ENCODE measurements at regions not wholly inside any gene's neighbourhood (a gene's known extent, or its start where the extent isn't known, plus 50 kb on each side); places are given as distances from the start of the nearest gene placed in this dataset.

DNA sequence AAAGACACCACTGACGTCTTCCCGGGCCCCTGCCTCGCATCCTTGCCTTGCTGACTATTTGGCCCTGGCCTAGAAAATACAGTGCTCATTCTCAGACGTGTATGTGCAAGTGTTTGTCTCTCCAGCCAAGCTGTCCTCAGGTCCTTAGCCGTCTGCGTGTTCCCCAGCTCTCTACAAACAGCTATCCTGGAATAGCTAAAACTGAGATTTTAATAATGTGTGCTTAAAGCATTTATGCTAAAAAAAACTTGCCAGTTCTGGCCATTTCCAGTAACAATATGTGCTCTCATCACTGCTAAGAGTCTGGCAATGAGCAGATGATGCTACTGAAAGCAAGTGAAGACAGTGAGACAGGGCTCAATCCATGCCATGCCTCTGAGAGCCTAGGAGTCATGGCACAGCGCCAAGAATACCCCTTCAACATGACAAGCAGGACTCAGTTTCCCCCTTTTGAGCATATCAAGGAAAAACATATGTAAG lies 55.7 kb downstream of the IRF2BP2 start:
- DNase-seq (ENCODE audit: low spot score), result no peak

DNA sequence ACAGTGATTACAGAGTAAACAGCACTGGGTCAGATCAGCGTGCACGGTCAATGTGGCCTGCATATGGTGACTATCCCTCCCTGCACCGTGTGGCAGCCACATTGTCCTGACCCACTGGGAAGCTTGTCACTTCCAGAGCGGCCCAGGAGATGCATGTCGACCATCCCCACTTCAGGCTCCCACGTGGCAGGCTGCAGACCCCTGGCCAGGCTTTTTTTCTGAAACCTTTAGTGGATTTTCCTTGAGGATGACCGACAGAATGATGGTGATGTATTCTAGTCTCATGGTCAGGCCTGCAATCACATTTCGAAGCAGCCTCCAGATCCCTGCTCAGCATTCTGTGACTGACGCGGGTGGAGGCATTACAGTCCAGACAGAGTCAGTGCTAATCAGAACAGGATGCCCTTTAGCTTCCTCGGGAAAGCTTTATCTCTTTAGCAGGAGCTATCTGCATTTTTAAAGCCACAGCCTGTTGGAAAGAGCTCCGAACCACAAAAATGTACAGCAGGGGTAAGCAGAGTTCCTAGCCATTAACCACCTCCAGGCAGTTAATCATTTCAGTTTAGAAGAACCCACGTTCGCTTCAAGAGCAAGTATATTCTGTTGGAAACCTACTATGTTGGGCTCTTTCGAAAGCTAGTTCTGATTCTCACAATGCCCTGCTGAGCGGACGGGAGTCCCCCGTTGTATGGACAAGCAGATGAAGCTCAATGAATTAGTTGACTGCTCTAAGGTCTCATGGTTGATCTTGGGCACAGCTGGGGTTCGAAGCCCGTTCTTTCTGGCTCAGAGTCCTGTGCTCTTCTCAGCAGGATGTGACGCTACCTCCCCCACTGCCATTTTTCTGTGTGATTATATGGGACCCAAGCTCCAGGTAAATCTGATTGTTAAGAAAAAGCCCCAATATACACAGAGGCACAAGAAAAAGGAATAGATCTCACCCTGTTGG lies 56.5 kb downstream of the IRF2BP2 start:
- DNase-seq (ENCODE audit: low spot score), result peak; percentile 46

DNA sequence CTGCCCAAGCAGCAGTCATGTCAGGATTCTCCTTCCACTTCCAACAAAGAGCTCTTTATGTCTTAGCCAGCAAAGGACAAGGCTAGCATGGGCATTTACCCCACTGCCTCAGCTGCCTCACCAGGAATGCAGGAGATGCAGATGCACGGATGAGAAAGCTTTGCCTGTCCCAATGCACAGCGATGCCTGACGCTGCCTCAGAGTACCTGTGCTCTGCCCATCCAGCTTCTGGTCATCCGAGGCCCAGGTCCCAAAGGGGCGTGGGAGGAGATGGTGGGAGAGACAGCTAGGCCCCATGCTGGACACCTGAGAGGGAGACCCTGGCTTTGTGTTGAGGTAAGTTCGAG lies 59.0 kb downstream of the IRF2BP2 start:
- DNase-seq (ENCODE audit: low spot score), result no peak

DNA sequence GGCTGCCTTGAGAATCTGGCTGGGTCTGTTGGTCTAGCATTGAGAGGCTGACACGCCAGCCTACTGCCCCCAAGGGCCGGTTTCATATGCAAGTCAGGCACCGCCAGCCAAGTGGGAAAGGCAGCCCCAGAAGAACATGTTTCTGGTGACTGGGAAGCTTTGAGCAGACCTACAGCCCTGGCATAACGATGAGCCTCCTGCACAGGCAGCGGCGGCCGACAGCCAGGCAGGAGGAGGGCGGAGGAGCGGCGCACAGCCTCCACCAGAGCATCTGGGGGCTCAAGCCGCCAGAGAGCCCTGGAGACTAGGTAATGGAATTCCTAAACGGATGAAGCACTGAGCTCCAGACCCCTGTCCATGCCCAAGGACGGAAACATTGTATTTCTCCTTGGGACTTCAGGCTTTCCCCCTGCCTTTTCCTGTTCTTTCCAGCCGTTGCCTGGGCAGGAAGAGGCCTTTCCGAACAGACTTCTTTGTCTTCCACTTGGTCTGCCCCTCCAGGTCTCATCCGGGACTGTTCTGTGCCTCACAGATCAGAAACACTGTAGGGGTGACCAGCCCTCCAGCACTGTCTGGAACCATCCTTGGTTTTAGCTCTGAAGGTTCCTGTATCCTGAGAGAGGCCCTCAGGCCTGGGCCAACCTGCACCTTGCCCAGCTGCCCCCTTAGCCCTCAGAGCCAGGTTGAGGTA lies 59.5 kb downstream of the IRF2BP2 start:
- no peak for DNase-seq (ENCODE audit: low spot score)

DNA sequence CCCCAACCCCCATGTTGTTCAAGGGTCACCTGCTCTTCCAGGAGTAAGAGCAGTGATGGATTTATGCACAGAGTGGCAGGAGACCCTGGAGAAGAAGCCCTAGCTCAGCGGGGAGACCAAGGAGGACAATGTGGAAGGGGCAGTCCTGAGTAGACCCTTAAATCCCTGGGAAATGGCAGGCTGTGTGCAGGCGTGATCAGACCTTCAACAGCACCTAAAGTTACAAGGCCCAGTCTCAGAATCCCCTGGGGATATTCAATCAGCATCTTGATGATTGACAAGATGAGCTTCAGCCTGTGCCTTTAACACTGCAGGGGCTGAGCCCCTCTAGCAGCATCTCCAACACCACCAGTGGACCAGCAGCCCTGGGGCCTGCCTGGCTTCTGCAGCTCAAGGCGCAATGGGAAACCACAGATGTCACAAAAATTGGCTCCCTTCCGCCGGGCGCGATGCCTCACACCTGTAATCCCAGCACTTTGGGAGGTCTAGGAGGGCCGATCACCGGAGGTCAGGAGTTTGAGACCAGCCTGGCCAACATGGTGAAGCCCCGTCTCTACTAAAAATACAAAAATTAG lies 60.4 kb downstream of the IRF2BP2 start:
- DNase-seq (ENCODE audit: low spot score), result no peak

DNA sequence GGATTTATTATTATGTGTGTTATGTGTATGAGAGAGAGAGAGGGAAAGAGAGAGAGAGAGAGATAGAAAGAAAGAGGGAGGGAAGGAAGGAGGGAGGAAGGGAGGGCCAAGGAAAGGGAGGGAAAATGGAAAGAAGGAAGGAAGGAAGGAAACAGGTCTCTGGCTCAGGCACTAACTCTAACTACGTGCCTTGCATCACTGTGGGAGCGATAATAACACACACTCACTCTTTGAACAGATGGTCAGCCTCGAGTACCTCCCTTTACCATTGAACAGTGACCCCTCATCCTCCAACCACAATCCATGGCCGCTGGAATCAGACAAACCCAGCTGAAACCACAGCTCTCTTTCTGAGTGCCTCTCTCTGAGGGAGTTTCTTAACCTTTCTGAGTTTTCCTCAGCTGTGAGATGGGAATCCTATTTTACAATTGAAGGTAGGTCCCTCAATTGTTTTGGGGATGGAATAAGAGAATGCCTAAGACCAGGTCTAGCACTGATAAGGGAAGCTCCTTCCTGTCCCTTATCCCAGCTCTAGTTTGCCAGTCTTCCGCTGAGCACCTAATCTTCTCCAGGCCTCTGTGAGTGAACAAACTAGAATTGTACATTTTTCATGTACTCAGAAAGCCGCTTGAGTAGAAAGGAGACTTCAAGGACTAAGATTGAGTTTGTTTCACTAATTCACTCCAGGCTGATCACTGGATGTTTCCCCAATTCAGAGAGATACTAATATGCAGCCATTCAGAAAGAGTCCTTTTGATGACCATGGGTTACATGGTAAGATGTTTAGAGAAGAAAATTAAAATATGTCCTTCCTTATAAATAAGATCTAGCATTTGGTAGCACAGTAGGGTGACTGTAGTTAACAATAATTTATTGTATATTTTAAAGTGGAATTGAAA lies 62.8 kb downstream of the IRF2BP2 start:
- no peak for DNase-seq (ENCODE audit: low spot score)

DNA sequence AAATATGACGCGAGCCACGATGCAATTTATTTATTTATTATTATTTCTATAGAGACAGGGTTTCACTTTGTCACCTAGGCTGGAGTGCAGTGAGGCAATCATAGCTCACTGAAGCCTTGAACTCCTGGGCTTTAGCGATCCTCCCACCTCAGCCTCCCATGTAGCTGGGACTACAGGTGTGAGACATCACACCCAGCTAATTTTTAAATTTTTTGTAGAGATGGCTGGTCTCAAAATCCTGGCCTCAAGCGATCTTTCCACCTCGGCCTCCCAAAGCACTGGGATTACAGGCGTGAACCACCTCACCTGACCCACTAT lies 63.6 kb downstream of the IRF2BP2 start:
- no peak for DNase-seq (ENCODE audit: low spot score)

DNA sequence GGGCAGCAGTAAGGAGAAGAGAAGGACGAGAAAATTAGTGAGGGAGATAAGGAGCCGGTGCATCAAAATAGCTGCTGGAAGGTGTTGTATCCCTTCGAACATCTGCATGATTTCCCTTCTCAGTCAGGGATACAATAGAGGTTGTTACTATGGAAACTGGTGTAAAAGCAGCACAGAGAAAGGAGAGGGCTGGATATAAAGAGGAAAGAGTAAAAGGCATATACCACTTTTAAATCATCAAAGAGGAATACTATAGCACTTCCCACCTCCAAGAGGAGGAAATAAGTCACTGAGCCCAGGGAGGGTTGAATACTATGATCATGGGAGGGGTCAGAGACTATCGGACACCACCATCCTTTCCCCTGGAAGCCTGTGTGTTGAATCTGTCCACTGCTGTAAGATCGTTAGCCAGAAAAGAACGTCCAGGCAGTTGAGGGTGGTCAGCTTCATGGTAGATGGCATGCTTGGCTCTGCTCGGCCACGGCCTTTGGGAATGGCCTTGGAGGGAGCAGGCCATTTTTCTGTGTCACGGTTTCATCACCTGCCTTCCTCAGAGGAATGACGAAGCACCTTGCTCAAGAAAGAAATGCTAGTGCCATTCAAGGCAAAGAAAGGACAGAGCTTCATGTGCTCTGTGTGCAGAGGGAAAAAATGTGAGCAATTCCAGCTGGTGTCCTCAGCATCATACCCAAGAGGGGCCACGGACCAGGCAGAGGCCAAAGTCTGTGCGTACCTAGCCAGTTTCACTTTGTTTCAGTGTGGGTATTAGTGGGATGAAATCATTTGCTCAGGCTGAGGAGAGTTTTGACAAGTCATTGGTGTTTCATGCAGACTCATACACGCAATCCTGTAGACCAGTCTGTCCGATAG lies 64.2 kb downstream of the IRF2BP2 start:
- no peak for DNase-seq (ENCODE audit: low spot score)

DNA sequence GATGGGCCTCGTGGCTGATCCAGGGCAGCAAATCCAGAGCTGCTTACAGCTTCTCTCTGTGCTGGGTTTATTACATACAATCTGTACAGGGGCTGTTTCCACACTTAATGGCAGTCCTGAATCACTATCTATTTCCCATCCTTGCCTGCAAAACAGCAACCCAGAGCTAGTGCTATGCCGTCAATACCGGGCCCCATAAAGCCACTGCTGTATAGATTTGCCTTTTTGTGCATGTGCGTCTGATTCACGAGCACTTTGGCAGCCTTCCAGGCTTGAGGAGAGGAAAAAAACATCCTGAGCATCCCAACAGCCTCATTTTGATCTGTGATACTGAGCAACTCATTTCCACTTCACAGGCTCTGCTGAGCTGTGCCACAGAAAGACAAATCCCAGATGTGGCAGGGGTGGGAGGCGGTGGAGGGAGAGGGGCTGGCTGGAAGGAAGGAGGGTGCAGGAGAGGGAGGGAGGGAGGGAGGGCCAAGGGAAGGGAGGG lies 65.2 kb upstream of the TARBP1 start:
- DNase-seq (ENCODE audit: low spot score), result peak; percentile 81

DNA sequence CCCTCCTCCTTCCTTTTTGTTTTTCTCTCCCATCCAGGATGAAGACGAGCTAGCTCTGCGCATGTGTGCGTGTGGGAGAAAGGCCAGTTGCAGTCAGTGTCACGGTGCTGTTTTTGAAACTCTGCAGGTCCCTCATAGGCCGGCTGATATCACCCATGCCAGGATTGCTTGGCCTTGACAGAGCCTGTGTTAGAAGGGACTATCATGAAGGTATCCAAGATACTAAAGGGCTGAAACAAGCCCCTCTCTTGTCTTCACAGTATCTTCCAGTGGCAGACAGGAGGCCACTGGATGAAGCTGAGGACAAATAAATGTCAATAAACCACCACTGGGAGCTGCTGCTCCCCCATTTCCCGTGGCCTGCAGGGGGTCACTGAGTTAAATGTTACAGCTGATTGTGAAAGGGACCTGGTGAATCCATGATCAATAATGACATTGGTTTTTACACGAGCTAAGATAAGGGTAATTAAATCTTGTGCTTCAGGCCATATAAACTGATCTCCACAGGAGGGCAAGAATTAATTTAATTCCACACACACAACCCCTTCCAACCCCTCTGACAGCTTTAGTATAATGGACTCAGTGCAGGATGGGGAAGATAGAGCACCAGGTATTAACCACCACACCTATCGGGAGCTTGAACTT lies 64.6 kb upstream of the TARBP1 start:
- no peak for DNase-seq (ENCODE audit: low spot score)

DNA sequence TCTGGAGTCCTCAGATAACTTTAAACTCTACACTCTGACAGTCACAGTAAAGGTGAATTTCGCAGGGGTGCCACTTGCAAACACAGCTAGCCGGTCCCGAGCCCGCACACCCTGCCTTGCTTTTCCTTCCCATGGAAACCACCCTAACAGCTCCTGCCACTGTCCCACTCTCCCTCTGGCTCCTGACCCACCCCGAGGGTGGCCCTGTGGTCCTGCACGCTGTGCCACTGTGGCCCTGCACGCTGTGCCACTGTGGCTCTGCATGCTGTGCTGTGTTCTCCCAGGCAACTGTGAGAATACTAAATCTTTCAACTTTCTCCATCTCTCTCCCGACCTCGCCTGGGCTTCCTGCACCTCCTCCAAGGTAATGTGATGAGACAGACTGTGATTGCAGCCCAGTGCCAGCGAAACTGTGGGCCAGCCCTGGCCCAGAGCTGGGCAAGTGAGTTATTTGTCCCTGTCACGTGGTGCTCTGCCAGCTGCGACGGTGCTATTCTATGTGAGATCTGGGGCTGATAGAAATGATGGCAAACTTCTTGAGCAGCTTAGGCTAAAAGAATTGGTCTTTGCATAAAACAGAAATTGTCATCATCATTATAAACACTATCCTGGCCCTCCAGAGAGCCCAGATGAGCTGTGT lies 63.4 kb upstream of the TARBP1 start:
- no peak for DNase-seq (ENCODE audit: low spot score)

DNA sequence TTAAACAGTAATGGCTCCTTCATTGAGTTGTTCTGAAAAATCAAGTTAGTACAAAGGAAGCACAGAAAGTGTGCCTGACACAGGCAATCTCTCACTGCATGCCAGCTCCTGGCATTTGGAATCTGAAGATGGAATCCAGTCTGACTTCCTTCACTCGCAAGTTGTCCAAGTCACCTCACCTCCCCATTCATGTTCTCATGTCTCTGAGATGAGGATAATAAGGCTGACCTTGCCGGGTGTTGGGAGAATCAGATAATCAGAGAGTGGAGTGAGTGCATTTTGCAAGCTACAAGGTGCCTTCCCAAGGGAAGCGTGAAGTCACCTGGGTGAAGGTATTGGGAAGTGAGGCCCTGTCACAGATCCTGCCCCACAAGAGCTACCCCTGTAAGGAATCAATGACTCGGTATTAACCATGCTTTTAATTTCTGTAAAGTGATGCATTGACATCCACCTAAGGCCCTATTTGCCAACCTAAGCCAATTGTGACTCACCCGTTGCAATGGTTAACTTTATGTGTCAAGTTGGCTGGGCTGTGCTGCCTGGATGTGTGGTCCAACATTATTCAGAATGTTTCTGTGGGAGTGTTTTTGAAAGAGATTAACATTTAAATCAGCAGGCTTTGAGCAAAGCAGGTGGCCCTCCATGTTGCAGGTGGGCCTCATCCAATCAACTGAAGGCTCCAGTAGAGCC lies 62.5 kb upstream of the TARBP1 start:
- no peak for DNase-seq (ENCODE audit: low spot score)

DNA sequence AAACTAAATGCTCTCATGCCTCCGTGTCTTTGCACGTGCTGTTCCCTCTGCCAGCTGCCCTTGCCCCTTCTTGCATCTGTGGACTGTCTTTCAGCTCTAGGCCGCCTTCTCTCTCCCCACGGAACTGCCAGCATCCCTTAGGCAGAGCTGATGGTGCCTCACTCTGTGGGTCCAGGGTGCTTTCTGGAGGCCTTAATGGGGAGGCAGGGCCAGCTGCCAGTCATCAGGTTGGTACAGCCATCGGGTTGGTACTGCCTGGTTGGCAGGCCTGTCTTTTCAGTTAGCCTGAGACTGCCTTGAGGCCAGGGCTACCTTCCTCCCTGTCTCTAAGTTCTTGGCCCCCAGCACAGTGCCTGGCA lies 61.4 kb upstream of the TARBP1 start:
- no peak for DNase-seq (ENCODE audit: low spot score)

DNA sequence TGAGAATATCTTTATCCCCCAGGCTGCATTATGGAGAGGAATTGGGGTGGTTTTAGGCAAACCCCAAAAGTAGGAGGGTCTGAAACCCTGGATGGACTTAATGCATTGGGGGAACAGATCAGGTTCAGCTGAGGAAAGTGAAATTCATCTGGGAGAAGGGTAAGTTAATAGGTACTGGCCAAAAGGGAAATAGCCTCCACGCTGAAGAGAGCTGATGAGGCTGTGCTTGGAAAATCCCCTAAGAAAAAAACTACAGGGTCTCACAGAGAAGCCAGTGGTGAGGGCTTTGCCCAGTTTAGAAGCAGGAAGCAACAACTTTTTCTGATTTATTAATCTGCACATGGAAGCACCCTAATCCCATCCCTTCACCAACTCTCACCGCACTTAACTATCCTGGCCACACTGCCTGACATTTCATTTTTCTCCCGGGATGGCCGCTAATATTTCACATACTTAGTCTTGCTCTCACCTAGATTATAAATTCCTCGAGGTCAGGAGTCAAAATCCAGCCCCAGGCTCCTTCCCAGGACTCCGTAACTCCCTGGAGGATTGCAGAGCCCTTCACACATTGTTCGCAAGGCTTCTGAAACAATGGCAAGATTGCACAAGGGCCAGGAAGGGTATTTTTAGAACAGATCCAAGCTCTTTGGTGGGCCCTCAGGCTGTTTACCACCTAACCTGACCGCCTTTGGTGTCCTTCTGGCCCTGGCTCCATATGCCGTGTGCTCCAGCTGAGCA lies 60.9 kb upstream of the TARBP1 start:
- no peak for DNase-seq (ENCODE audit: low spot score)

DNA sequence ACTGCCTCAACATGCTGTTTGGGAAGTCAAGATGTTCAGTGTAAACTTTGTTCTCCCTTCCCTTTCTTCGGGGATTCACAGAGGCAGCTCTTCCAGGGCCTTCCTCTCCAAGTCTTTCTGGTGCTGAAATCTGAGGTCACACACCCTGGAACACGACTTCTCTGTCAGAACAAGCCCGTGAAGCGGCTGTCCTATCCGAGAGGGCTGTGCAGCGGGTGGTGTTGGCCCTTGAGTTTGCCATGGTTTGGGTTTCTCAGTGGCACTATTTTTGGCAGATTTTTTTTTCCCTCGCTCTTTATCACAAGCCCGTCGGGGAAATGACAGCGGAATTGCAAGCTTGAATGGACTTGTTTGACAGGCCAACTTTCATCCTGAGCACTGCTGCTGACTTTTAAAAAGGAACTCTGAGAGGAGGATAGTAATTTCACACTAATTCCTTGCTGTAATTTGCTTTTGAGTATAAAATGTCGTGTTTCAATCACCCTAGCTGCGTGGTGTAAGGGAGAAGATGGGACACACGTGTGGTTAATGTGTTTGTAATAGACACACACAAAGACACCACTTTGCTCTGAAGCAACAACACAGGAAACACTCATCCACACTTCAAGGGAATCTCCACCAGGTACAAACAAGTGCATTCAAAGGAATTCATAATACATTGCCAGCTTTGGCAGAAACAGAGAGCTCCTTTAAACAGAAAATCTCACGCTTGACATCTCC lies 60.1 kb upstream of the TARBP1 start:
- DNase-seq (ENCODE audit: low spot score), result no peak

DNA sequence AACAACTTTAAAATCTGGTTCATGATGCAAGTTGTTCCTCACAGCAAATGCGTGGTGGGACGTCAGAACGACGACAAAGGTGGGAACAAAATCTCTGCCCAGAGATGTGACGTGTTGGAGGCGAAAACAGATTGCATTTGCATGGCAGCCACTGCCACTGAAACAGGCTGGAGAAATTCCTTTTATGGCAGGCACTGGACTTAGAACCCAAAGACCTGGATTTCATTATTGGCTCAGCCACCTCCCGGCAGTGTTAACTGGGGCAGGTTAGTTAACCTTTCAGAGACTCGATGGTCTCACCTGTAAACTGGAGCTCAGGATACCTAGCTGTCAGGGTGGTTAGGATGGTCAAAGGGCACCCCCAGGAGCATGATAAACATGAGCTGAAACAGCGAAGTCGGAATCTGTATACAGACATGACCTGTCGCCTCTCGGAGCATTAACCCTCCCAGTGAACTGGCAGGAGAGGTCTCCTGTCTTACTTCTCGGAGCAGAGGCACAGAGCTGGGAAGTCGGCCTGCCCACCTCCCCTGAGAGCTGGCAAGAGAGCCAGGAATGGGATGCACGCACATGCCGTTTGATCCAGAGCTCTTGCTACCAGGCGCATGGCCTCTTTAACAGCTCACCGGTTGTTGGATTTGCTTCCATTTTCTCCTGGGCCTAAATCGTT lies 59.2 kb upstream of the TARBP1 start:
- DNase-seq (ENCODE audit: low spot score), result no peak

DNA sequence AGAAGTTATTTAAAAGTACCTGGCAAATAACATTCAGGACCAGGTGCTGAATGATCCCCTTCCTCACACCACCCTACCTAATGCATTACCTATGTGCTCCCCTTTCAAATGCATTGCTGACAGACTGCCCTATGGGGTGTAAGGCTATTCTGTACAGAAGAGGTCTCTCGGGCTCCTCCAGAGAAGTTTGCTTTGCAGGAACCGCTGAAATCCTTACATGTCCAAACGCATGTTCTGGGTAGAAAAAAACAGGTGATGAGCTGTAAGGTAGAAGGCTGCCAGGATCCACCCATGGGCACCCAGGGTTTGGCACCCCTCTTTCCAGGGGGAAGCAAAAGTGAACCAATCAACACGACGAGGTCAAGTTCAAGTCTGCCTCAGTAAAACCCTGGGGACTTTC lies 58.3 kb upstream of the TARBP1 start:
- no peak for DNase-seq (ENCODE audit: low spot score)

Data from H4 (cell line).